ENCODE measurements at regions not wholly inside any gene's neighbourhood (a gene's known extent, or its start where the extent isn't known, plus 50 kb on each side); places are given as distances from the start of the nearest gene placed in this dataset.
"Not testable (repeated sequence)": the region's sequence is repeated elsewhere in the genome, so short reads cannot be mapped to it uniquely, and the experiment has no call there.

GRCh38 chr1:149635290-149635899, 51.7 kb downstream of the PPIAL4C start:
- not testable (repeated sequence) for H3K36me3 ChIP-seq (ENCODE audit: insufficient read depth, low read length); H3K9me3 ChIP-seq (ENCODE audit: control insufficient read depth, insufficient read depth, low read length); H3K4me1 ChIP-seq (ENCODE audit: insufficient read depth, low read length)
- H3K9ac ChIP-seq (ENCODE audit: low read depth, low read length) = peak overlapping the region; percentile 11; the same call in 1 of the 2 replicates

- H3K9me3 ChIP-seq (ENCODE audit: control insufficient read depth, insufficient read depth, low read length); H3K4me1 ChIP-seq (ENCODE audit: insufficient read depth, low read length); H3K36me3 ChIP-seq (ENCODE audit: insufficient read depth, low read length): not testable (repeated sequence)
- H3K9ac ChIP-seq (ENCODE audit: low read depth, low read length) = peak overlapping the region; percentile 59
Measured at GRCh38 chr1:149636286-149637122, 52.9 kb downstream of the PPIAL4C start.

GRCh38 chr1:149638481-149638880, 54.8 kb downstream of the PPIAL4C start:
- not testable (repeated sequence) for H3K9me3 ChIP-seq (ENCODE audit: control insufficient read depth, insufficient read depth, low read length); H3K9ac ChIP-seq (ENCODE audit: low read depth, low read length); H3K4me1 ChIP-seq (ENCODE audit: insufficient read depth, low read length); H3K36me3 ChIP-seq (ENCODE audit: insufficient read depth, low read length)

- H3K9me3 ChIP-seq (ENCODE audit: control insufficient read depth, insufficient read depth, low read length); H3K4me1 ChIP-seq (ENCODE audit: insufficient read depth, low read length); H3K9ac ChIP-seq (ENCODE audit: low read depth, low read length); H3K36me3 ChIP-seq (ENCODE audit: insufficient read depth, low read length): not testable (repeated sequence)
Measured at GRCh38 chr1:149638901-149639658, 55.4 kb downstream of the PPIAL4C start.

- not testable (repeated sequence) for H3K36me3 ChIP-seq (ENCODE audit: insufficient read depth, low read length); H3K4me1 ChIP-seq (ENCODE audit: insufficient read depth, low read length); H3K9me3 ChIP-seq (ENCODE audit: control insufficient read depth, insufficient read depth, low read length); H3K9ac ChIP-seq (ENCODE audit: low read depth, low read length)
Measured at GRCh38 chr1:149641179-149641578, 57.5 kb downstream of the PPIAL4C start.

GRCh38 chr1:149644818-149645217, 61.2 kb downstream of the PPIAL4C start:
- not testable (repeated sequence) for H3K9ac ChIP-seq (ENCODE audit: low read depth, low read length); H3K4me1 ChIP-seq (ENCODE audit: insufficient read depth, low read length); H3K9me3 ChIP-seq (ENCODE audit: control insufficient read depth, insufficient read depth, low read length); H3K36me3 ChIP-seq (ENCODE audit: insufficient read depth, low read length)

GRCh38 chr1:149646360-149647017, 62.8 kb downstream of the PPIAL4C start:
- H3K36me3 ChIP-seq (ENCODE audit: insufficient read depth, low read length); H3K9me3 ChIP-seq (ENCODE audit: control insufficient read depth, insufficient read depth, low read length); H3K4me1 ChIP-seq (ENCODE audit: insufficient read depth, low read length): not testable (repeated sequence)
- H3K9ac ChIP-seq (ENCODE audit: low read depth, low read length) = peak overlapping the region; percentile 54; the same call in 1 of the 2 replicates

GRCh38 chr1:149647018-149647373, 63.3 kb downstream of the PPIAL4C start:
- not testable (repeated sequence) for H3K36me3 ChIP-seq (ENCODE audit: insufficient read depth, low read length); H3K4me1 ChIP-seq (ENCODE audit: insufficient read depth, low read length); H3K9me3 ChIP-seq (ENCODE audit: control insufficient read depth, insufficient read depth, low read length)
- peak overlapping the region; percentile 54; the same call in 1 of the 2 replicates for H3K9ac ChIP-seq (ENCODE audit: low read depth, low read length)

- H3K36me3 ChIP-seq (ENCODE audit: insufficient read depth, low read length); H3K4me1 ChIP-seq (ENCODE audit: insufficient read depth, low read length); H3K9ac ChIP-seq (ENCODE audit: low read depth, low read length); H3K9me3 ChIP-seq (ENCODE audit: control insufficient read depth, insufficient read depth, low read length): not testable (repeated sequence)
Measured at GRCh38 chr1:149657750-149658149, 74.1 kb downstream of the PPIAL4C start.

- H3K9me3 ChIP-seq (ENCODE audit: control insufficient read depth, insufficient read depth, low read length); H3K4me1 ChIP-seq (ENCODE audit: insufficient read depth, low read length); H3K9ac ChIP-seq (ENCODE audit: low read depth, low read length): not testable (repeated sequence)
Measured at GRCh38 chr1:149658175-149658574, 74.5 kb downstream of the PPIAL4C start.

GRCh38 chr1:149664624-149665023, 81.0 kb downstream of the PPIAL4C start:
- H3K9me3 ChIP-seq (ENCODE audit: control insufficient read depth, insufficient read depth, low read length); H3K4me1 ChIP-seq (ENCODE audit: insufficient read depth, low read length); H3K9ac ChIP-seq (ENCODE audit: low read depth, low read length); H3K36me3 ChIP-seq (ENCODE audit: insufficient read depth, low read length): not testable (repeated sequence)

More at GRCh38 chr1:149658175-149658574, 74.5 kb downstream of the PPIAL4C start:
- not testable (repeated sequence) for H3K36me3 ChIP-seq (ENCODE audit: insufficient read depth, low read length)

- H3K9ac ChIP-seq (ENCODE audit: low read depth, low read length); H3K36me3 ChIP-seq (ENCODE audit: insufficient read depth, low read length); H3K9me3 ChIP-seq (ENCODE audit: control insufficient read depth, insufficient read depth, low read length); H3K4me1 ChIP-seq (ENCODE audit: insufficient read depth, low read length): not testable (repeated sequence)
Measured at GRCh38 chr1:149665033-149665432, 81.4 kb downstream of the PPIAL4C start.

- not testable (repeated sequence) for H3K4me1 ChIP-seq (ENCODE audit: insufficient read depth, low read length); H3K36me3 ChIP-seq (ENCODE audit: insufficient read depth, low read length); H3K9me3 ChIP-seq (ENCODE audit: control insufficient read depth, insufficient read depth, low read length); H3K9ac ChIP-seq (ENCODE audit: low read depth, low read length)
Measured at GRCh38 chr1:149665528-149665927, 81.9 kb downstream of the PPIAL4C start.

GRCh38 chr1:149673231-149673909, 89.7 kb downstream of the PPIAL4C start:
- H3K36me3 ChIP-seq (ENCODE audit: insufficient read depth, low read length); H3K9ac ChIP-seq (ENCODE audit: low read depth, low read length); H3K4me1 ChIP-seq (ENCODE audit: insufficient read depth, low read length); H3K9me3 ChIP-seq (ENCODE audit: control insufficient read depth, insufficient read depth, low read length): not testable (repeated sequence)
